GM18517 (cell line): ENCODE measurements at regions not wholly inside any gene's neighbourhood (a gene's known extent, or its start where the extent isn't known, plus 50 kb on each side); places are given as distances from the start of the nearest gene placed in this dataset.
"Not testable (repeated sequence)": the region's sequence is repeated elsewhere in the genome, so short reads cannot be mapped to it uniquely, and the experiment has no call there.

ENCODE experiments used
- ATAC-seq: cut with Tn5 transposase; IDR thresholded peaks from one replicate; pipeline ENCODE4 v1.9.1; 2021; ENCODE audit warnings: mild to moderate bottlenecking, moderate library complexity; ENCODE audit not compliant: unreplicated experiment

GRCh38 chr12:18840997-18841396 lies 103.1 kb downstream of the CAPZA3 start:
- not testable (repeated sequence) for ATAC-seq

GRCh38 chr12:18849080-18849479 lies 111.2 kb downstream of the CAPZA3 start:
- ATAC-seq = no peak

- no peak for ATAC-seq
Measured at GRCh38 chr12:18849761-18850160, 111.8 kb downstream of the CAPZA3 start.

- ATAC-seq = no peak
Measured at GRCh38 chr12:18850752-18851151, 112.8 kb downstream of the CAPZA3 start.

- ATAC-seq = no peak
Measured at GRCh38 chr12:18851271-18851670, 113.4 kb downstream of the CAPZA3 start.

GRCh38 chr12:18853570-18854366 lies 115.8 kb downstream of the CAPZA3 start:
- no peak for ATAC-seq

- ATAC-seq = no peak
Measured at GRCh38 chr12:18857656-18858055, 119.7 kb downstream of the CAPZA3 start.

- ATAC-seq = no peak
Measured at GRCh38 chr12:18859400-18859799, 121.5 kb downstream of the CAPZA3 start.

GRCh38 chr12:18861287-18861858 lies 123.5 kb downstream of the CAPZA3 start:
- no peak for ATAC-seq

- ATAC-seq = no peak
Measured at GRCh38 chr12:18863769-18864500, 126.0 kb downstream of the CAPZA3 start.

- no peak for ATAC-seq
Measured at GRCh38 chr12:18864900-18865561, 127.1 kb downstream of the CAPZA3 start.

GRCh38 chr12:18868717-18869116 lies 130.8 kb downstream of the CAPZA3 start:
- no peak for ATAC-seq

GRCh38 chr12:18872770-18873169 lies 134.9 kb downstream of the CAPZA3 start:
- no peak for ATAC-seq

- no peak for ATAC-seq
Measured at GRCh38 chr12:18878676-18879180, 140.8 kb downstream of the CAPZA3 start.

GRCh38 chr12:18882690-18883089 lies 144.8 kb downstream of the CAPZA3 start:
- no peak for ATAC-seq

- no peak for ATAC-seq
Measured at GRCh38 chr12:18886962-18887361, 149.0 kb downstream of the CAPZA3 start.

GRCh38 chr12:18887368-18887767 lies 149.4 kb downstream of the CAPZA3 start:
- no peak for ATAC-seq

- no peak for ATAC-seq
Measured at GRCh38 chr12:18888047-18888446, 150.1 kb downstream of the CAPZA3 start.

- not testable (repeated sequence) for ATAC-seq
Measured at GRCh38 chr12:18890621-18891020, 152.7 kb downstream of the CAPZA3 start.

- no peak for ATAC-seq
Measured at GRCh38 chr12:18895540-18895939, 157.6 kb downstream of the CAPZA3 start.

GRCh38 chr12:18895946-18896345 lies 158.0 kb downstream of the CAPZA3 start:
- ATAC-seq = no peak
